ENCODE measurements at regions not wholly inside any gene's neighbourhood (a gene's known extent, or its start where the extent isn't known, plus 50 kb on each side); places are given as distances from the start of the nearest gene placed in this dataset.
"Not testable (repeated sequence)": the region's sequence is repeated elsewhere in the genome, so short reads cannot be mapped to it uniquely, and the experiment has no call there.

DNA sequence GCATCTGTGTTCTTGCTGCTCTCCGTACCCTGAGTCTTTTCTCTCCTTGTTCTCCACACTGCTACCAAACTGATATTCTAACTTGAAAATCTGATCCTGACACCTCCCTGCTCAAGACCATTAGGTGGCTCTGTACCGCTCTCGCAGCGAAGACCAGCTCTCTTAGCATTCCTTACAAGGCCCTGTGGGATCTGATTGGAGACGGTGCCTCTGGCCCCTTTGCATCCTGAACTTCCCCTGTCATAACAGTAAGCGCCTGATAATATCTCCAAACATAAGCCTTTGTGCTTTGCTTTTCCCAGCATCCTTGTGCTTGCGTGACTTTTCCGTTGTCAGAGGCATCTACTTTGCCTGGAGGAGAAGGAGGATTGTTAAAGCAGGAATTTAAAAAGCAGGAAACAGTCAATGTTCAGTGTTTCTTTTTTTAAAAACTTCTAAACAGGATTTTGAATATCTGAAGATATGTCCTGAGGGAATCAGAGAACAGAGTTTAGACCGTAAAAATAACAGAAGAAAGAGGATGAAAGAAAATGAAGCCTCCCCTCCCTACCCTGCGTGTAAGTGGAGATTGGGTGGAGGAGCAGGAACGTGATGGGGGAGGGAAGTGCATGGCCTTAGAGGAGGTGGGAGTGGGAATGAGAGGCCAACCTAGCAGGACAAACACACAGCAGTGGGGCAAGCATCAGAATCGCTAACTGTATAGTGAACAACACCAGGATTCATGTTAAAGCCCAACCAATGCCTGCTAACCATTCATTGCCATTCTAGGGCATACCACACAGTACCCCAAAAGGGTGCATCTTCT lies 89.2 kb upstream of the STMND1 start:
- no peak for DNase-seq

DNA sequence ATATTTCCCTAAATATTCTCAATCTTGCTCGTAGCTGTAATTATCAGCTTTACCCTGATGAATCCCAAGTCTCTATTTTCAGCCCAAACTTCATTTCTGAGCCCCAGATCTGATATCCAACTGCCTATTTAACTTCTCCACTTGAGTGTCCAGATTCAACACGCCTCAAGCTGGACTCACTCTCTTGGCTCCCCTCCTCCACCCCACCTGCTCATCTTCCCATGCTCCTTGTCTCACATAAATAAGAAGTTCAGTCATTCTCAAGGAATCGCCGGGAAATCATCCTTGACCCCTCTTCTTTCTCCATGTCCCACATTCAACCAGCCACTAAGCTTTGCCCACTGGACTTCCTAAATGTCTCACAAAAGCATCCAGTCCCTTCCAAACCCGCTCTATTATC lies 89.9 kb upstream of the STMND1 start:
- DNase-seq, result no peak

DNA sequence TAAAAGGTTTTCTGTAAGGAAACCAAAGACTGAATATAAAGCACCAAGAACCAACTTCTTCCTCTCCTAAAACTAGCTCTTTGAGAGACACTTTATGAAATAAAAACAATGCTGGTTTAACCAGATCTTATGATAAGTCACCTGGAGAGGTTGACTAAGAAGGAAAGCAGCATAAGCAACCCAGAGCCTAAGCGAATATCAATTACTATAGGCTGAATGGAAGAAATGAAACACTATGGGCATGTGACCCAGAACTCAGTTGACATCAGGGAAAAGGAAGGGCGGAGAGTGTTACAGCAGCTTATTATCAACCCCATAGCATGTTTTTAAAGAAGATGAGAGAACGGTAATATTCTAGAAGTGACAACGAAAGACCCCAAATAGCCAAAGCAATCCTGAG lies 94.1 kb upstream of the STMND1 start:
- DNase-seq, result no peak

DNA sequence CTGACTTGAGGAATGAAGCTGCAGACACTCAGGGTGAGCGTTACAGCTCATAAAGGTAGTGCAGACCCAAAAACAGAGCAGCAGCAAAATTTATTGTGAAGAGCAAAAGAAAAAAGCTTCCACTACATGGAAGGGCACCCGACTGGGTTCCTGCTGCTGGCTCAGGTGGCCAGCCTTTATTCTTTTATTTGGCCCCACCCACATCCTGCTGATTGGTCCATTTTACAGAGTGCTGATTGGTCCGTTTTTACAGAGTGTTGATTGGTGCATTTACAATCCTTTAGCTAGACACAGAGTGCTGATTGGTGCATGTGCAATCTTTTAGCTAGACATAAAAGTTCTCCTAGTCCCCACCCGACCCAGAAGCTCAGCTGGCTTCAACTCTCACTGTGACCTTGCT lies 95.3 kb upstream of the STMND1 start:
- no peak for DNase-seq

DNA sequence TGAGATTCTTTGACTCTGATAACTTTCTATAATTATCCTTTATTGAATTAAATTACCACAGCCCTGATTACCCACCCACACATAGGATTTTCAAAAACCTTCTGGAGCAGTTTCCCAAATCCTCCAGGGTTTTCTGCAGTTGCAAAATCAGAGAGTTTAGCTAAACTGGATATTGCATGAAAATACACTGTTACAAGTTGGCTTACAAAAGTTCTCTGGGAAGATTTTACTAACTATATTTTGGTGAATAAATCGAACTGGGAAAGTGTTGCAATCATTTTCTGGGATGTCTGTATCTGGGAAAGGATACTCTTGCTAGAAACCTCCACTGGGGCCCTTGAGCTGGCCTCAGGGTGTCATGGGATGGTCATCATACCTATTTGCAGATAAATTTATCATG lies 97.6 kb upstream of the STMND1 start:
- no peak for DNase-seq

DNA sequence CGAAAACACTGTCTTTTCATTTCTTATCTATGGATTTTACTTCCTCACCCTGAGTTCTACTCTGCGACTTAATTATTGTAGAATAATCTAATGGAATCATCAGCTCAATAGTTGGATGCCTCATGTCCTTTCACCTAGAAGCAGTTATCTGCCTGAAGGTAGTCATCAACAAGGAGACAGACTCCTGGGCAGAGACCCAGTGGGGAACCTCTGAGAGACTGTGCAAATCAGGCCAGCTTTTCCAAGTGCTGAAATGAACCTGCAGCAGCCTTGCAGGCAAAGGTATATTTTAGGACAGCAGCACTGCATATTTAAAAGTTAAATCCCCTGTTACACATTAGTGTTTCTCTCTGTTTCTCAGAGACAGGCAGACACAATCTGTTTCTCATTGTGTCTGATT lies 99.7 kb upstream of the STMND1 start:
- no peak for DNase-seq

DNA sequence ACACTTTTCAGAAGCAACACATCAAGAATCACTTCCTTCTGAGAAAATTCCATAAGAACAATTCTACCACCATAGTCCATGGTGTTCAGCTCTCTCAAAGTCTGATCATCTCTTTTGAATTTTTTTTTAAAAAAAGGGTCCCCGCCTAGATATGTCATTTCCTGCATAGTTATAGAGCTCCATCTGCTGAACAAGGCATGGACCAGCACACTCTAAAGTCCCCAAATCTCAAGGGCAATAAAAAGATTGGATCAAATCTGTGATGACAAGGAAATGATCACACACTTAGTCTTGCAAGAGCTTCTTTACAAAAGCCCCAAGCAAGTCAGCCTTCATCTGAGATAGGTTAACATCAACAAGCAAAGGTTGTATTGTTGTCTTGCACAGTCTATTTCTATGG lies 100.7 kb upstream of the STMND1 start:
- no peak for DNase-seq

DNA sequence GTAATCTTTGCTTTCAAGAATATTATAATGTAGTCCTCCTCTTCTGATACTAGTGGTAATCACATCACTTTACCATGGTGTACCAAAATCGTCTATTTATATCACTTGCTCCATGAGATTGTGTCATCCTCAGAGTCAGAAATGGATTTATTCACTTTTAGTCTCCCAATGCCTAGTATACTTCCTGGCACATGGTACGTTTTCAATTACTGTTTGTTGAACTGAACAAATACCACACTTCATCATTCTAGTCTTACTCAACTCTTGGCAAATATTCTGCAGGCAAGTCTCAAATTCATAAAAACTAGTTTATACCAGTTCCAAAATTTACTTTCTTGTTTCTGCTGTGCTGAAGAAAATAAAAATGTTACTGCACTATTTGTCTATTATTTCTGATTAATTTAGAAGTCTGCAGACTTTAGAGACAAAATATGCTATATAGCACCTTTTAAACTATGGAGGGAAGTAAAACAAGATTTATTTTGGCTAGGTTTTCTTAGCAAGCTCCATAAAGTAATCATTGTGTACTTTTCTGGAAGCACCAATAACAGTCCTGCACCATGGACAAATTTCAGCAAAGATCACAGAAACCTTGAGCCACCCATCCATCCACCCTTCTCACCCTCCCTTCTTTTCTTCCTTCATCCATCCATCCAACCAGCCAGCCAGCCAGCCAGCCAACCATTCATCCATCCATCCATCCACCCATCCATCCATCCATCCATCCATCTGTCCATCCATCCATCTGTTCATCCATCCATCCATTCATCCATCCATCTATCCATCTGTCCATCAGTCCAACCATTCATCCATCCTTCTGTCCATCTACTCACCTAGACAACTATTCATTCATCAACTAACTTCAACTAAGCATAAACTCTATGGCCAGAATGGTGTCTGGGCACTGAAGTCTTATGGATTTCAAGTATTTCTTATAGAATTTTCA lies 102.1 kb upstream of the STMND1 start:
- DNase-seq, result no peak

DNA sequence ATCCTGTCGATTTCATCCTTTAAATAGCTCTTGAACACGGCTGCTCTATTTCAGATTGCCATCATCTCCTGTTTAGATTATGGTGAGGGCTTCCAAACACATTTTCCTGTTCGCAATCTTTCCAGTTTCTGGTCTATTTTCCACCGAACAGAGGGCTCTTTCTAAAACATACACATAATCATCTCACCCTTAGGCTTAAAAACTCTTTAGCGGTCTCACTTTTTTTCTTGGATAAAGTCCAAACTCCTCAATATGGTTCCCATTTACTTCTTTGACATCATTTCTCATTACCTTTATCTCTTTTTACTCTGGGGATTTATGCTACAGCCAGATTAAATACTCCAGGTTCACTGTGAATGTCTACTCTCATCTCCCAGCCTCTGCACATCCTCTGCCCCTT lies 103.4 kb upstream of the STMND1 start:
- no peak for DNase-seq

DNA sequence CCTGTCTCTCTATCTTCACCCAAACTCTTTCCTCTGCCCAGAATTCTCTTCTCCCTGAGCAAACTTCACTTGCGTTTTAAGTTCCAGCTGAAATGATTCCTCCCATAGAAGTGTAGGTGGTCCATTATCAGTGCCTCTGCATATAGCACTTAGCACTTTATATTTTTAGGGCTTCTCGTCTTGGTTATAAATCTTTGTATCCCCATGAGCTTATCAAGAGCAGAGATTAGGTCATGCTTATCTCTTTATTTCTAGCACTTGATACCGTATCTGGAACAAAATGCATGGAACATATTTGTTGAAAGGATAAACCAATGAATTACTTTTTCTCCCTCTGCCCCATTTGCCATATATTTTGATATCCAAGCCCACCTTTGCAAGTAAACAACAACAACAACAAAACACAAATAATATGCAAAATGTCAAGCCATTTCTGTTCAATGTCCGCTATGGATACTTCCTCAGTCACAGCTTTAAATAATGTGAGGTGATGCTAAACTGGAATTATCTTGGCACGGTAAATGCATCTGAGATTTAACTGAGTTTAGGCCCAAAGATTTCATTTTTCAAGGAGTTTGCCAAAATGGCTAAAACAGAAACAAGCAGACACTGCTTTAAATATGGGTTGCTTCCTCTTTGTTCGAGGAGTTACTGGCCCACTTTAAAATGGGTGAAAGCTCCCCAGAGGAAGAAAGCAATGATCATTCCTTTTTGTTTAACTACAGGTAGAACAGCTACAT lies 106.2 kb upstream of the STMND1 start:
- DNase-seq, result no peak

DNA sequence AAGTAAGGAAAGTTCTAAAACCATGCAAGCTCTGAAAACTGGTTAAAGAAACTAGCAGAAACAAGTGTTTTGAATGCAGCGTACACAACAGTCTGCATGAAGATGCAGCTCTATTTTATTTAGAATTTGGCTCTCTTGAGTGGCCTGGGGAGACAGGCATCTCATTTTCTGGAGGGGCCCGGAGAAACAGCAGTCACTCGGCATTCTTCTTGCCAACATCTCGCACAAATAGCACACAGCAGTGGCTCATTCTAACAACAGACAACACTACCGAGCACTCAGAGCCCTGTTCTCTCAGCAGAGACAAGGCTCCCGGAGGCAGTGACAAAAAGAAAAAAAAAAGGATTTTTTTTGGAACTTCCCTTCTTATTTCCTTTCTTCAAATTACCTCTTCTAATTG lies 108.5 kb upstream of the STMND1 start:
- DNase-seq, result no peak

DNA sequence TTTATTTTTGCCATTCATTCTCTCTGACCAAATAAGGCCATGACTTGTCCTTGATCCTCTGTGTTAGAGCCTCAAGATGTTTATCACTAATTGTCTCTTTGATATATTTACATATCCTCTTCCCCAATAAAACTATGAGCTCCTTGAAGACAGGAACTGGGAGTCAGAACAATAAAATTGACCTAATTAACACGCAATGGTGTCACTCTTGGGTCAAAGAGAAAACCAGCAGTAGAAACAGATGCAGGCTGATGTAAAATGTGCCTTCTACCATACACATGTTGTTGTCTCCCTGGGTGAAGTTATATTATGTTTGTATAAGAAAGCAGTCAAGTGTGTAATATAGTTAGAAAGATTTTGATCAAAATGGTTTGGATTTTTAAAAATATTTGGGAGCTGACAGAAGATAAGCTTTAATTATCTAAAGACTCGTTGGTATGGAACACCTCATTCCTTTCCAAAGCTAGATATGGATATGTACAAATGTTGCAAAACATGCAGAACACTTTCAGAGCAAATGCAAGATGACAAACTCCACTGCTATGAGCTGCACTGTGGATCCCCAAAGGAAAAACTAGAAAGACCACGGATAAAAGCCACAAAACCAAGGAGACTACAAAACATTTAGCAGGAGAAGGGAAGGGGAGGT lies 109.7 kb upstream of the STMND1 start:
- DNase-seq, result no peak

DNA sequence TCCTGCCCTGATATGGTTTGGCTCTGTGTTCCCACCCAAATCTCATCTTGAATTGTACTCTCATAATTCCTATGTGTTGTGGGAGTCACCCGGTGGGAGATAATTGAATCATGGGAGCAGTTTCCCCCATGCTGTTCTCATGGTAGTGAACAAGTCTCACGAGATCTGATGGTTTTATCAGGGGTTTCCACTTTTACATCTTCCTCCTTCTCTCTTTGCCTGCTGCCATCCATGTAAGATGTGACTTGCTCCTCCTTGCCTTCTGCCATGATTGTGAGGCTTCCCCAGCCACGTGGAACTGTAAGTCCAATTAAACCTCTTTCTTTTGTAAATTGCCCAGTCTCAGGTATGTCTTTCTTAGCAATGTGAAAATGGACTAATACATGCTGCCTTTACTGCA lies 111.9 kb upstream of the STMND1 start:
- DNase-seq, result not testable (repeated sequence)

DNA sequence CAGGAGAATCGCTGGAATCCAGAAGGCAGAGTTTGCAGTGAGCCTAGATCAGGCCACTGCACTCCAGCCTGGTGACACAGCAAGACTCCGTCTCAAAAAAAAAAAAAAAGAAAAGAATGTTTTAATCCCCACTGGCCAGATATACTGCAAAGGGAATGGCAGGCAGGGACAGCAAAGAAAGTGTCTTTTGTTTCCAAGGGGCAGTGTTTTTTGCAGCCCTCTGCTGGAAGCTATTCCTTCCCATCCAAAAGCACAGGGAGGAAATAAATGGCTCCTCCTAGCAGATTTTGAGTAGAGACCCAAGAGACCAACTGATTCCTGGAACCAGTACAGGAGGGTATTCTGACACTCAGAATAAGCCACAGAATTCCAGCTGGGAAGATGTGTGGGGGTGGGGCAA lies 112.5 kb upstream of the STMND1 start:
- no peak for DNase-seq

DNA sequence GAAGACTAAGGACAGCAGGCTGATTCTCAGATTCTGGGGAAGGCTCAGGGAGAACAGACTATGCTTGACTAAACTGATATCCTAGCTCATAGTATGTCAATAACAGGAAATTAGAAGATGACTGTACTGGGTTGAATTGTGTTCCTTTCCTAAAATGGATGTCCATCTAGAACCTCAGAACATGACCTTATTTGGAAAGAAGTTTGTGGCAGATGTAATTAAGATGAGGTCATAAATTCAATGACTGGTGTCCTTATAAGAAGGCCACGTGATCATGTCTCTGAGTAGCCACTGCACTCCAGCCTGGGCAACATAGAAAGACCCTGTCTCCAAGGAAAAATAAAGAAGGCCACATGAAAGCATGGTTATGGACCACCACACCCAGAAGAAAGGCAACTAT lies 113.9 kb upstream of the STMND1 start:
- DNase-seq, result no peak

DNA sequence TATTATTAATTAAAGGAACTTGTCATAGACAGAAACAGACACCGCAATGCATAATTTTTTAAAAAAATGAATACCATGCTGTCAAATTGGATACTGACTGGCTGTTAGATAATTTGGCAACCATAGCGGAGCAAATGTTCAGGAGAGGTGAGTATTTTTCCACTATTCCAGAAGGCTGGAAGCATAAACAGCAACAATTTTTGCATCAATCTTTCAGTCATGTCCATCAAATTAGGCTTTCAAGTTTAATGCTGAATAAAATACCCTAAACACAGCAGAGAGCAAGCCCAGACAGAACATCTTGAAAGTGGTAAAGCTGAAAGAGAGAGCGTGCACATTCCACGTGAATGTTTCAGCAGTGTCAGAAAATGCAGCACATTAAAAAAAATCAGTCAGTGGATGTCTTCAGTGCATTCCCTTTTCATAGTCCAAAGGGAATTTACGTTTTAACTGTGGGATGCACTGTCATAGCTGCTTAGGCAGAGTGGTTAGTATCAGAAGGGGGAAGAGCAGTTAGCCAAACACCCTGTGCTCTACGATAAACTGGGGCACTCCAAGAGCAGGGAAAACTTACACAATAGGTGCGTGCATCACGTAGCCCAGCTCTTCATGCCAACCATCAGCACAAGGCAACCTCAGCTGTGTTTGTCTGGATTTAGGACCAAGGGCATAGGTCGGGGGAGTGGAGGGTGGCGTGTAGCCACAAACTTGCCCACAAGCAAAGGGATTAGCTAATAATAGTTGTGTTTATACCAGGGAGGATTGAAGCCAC lies 116.2 kb upstream of the STMND1 start:
- no peak for DNase-seq

DNA sequence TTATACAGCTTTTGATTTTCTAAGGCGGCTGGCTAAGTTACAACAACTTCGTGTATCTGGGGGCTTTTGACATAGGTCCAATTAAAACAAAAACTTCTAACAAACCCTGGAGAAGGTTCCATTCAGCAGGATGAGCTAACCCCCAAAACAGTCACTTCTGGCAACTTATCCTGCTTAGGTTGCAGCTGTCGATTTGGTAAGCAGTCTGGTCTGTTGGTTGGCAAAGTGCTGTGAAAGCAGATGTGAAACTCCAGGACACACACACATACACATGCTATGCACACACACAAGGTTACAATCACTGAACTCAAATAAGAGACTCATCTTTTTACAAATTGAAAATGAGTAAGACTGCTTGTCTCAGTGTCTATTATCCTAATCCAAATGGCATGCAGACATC lies 119.0 kb upstream of the STMND1 start:
- DNase-seq, result no peak

DNA sequence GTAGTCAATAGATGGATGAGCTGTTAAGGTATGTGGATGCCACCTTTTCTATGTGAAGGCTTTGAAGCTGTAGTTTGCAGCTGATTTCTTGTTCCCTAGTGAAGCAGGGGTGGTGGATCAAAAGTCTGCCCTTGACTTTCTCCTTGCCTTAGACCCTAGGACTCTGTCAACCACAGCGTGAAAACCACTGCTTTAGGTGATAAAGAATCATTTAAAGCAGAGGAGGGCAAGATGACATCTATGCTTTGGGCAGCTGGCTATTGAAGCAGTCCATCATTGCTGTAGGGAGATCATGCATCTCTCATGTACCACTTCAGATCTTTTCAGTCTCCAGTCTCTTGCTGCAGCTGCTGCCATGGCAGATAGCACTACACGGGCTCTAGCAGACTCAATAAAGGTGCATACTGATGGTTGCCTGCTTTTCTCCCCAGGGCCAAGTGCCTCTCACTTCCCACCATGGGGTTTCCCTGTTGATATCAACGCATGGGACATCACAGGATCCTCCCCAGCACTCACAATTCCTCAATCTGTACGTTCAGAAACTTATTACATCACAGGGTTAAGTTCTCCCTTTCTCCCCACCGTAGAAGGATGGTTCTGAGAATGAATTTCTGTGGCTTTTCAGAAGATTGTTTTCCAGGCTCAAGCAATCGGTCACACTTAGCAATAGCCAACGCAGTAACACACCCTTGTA lies 122.0 kb upstream of the STMND1 start:
- DNase-seq, result no peak

DNA sequence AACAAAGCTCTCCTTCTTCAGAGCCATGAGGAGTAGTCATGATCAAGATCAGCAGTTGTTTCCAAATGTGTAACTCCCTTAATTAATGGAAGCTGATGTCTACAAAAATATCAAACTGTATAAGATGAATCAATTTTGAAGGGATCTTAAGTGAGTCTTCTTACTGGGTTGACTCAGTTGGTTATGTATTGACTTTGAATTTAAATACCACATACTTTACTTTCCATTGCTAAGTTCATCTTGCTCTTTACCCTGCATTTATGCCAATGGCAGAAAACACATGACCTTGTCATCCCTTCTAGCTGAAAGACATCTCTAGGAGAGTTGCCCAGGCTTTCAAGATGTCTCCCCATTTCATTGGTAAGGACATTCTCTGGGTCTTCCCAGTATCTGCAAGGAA lies 123.2 kb upstream of the STMND1 start:
- DNase-seq, result no peak

DNA sequence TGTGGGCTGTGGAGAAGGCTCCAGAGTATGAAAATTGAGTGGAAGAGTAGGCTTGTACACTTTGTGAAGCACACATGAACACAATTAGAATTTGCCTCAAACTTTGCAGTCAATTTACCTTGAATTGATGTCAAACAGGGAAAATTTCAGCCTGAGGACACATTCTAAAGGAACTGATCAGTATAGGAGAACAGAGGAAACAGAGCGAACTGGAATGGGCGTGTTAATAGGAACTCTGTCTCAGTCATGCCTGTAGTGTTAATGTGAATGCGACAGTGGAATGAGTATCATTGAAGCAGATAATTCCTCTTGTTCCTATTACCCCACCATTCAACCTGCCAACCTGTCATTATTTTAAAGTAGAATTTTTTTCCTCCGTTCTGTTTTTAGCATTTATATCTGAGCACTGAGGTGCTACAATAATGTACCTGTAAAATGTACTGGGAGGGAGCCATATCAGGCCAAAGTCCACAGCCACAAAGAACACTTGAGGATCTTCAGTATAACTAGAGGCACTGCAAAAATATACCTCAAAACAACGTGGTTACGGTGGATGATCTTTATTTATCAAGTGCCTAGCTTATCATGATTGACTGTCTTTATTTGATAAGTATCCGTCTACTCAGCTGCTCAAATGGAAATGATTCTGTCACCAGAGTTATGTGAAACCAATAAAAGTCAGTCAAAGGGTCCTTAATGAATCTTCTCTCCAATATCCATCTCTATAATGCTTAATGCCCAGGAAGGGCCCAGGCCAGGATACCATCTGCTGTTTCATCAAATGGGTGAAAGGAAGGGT lies 125.3 kb upstream of the STMND1 start:
- no peak for DNase-seq

Measured in CD4-positive, alpha-beta T cell treated with Interleukin-1 beta for 1 hour (primary cell).